K562 (cell line): ENCODE measurements at regions not wholly inside any gene's neighbourhood (a gene's known extent, or its start where the extent isn't known, plus 50 kb on each side); places are given as distances from the start of the nearest gene placed in this dataset.

Experiments
- ATAC-seq: fragments of 200-7000 bp; cut with Tn5 transposase; 3 replicates; pipeline ENCODE4 v1.9.1; 2020; ENCODE audit warnings: moderate library complexity
- BruUV-seq: library from RNA; stranded (reverse); fragments of 400-500 nt; replicated peaks from 2 replicates; lab custom pipeline; 2021; lab: Mats Ljungman, UMichigan
- CTCF ChIA-PET: fragments of 300-600 bp; formaldehyde crosslinking; extraction: SDS; loops from one replicate; lab custom pipeline; 2021; ENCODE audit warnings: low intra/inter-chr PET ratio; lab: Yijun Ruan, JAX
- POLR2A ChIA-PET: fragments of 300-600, 350-650 bp; sonication (Branson Sonifier 250); formaldehyde crosslinking; extraction: SDS; loops from one replicate; lab custom pipeline; 2021; ENCODE audit warnings: antibody characterized with exemption, inconsistent platforms; lab: Yijun Ruan, JAX
- DNase-seq, 4 experiments: peaks; one replicate each; pipeline versions ENCODE4 v3.0.0 to v3.0.0-alpha.2; 2011 to 2018; ENCODE audit warnings: low spot score in 3 of 4, mixed read lengths in 3 of 4; ENCODE audit errors: extremely low read depth in 1 of 4
- FAIRE-seq: peaks from 2 replicates; lab custom pipeline; 2011; peaks lifted over from hg19 to GRCh38; lab: Jason Lieb, UNC
- H2AFZ ChIP-seq: 2 replicates; pipeline ENCODE4 v1.6.0; 2011; ENCODE audit warnings: low read depth, low read length, control low read depth, inconsistent platforms
- H3K27ac ChIP-seq: fragments of 200-600 bp; 3 replicates; pipeline ENCODE4 v1.8.0; 2011; ENCODE audit warnings: low read depth, mild to moderate bottlenecking, control low read depth, inconsistent platforms, low read length, moderate library complexity, mixed read lengths; ENCODE audit errors: extremely low read depth
- H3K27me3 ChIP-seq, 2 experiments: fragments of 300-600 bp in 1 of 2; 2 replicates in 1 of 2; 3 replicates in 1 of 2; pipeline versions ENCODE4 v1.6.0 to v1.8.0; 2011; ENCODE audit warnings: inconsistent platforms in 2 of 2, low read length in 2 of 2, mild to moderate bottlenecking in 1 of 2, mixed read lengths in 1 of 2, moderate library complexity in 1 of 2; ENCODE audit not compliant: control insufficient read depth in 2 of 2, insufficient read depth in 2 of 2
- H3K36me3 ChIP-seq: fragments of 300-600 bp; 3 replicates; pipeline ENCODE4 v1.8.0; 2011; ENCODE audit warnings: mild to moderate bottlenecking, low read length, inconsistent platforms; ENCODE audit not compliant: control insufficient read depth, insufficient read depth
- H3K4me1 ChIP-seq, 2 experiments: fragments of 200-600 bp in 1 of 2; replicated peaks in 1 of 2; 2 replicates in 1 of 2; 3 replicates in 1 of 2; pipeline versions ENCODE4 v1.5.1 to v1.8.0; 2011; ENCODE audit warnings: inconsistent platforms in 2 of 2, low read length in 2 of 2, mild to moderate bottlenecking in 1 of 2, mixed read lengths in 1 of 2, moderate library complexity in 1 of 2; ENCODE audit not compliant: control insufficient read depth in 2 of 2, insufficient read depth in 2 of 2
- H3K4me2 ChIP-seq: 2 replicates; pipeline ENCODE4 v1.6.1; 2011; ENCODE audit warnings: low read length, control low read depth, inconsistent platforms, mixed read lengths; ENCODE audit not compliant: insufficient read depth
- H3K4me3 ChIP-seq: fragments of 200-600 bp; sonication (generic), shearing (Covaris generic); 2 replicates; pipeline ENCODE4 v1.5.1; 2016; ENCODE audit warnings: control low read depth, inconsistent platforms
- H3K79me2 ChIP-seq: fragments of 200-600 bp; 3 replicates; pipeline ENCODE4 v1.8.0; 2011; ENCODE audit warnings: low read length, inconsistent platforms; ENCODE audit not compliant: control insufficient read depth, insufficient read depth
- H3K9ac ChIP-seq, 2 experiments: 2 replicates each; pipeline versions ENCODE4 v1.6.0 to v1.6.1; 2011; ENCODE audit warnings: low read depth in 2 of 2, low read length in 2 of 2, control low read depth in 1 of 2, inconsistent platforms in 1 of 2, mild to moderate bottlenecking in 1 of 2, mixed read lengths in 1 of 2; ENCODE audit not compliant: insufficient read depth in 1 of 2
- H3K9me1 ChIP-seq: one replicate; pipeline ENCODE4 v1.6.0; 2011; ENCODE audit warnings: inconsistent platforms, mild to moderate bottlenecking, low read length, moderate library complexity; ENCODE audit not compliant: control insufficient read depth, insufficient read depth
- H3K9me3 ChIP-seq: replicated peaks from 2 replicates; pipeline ENCODE4 v1.5.1; 2011; ENCODE audit warnings: low read depth, low read length, inconsistent platforms; ENCODE audit not compliant: control insufficient read depth, insufficient read depth
- H4K20me1 ChIP-seq: replicated peaks from 2 replicates; pipeline ENCODE4 v1.6.1; 2011; ENCODE audit warnings: low read length, inconsistent platforms, mixed read lengths; ENCODE audit not compliant: control insufficient read depth, insufficient read depth
- BMI1 ChIP-seq: fragments of 150-350 bp; IDR thresholded peaks from 2 replicates; pipeline ENCODE4 v1.6.1; 2014; ENCODE audit warnings: low read length
- MIER1 ChIP-seq: fragments of 450-650 bp; IDR thresholded peaks from 2 replicates; pipeline ENCODE4 v1.6.1; 2016; ENCODE audit warnings: antibody characterized with exemption, mild to moderate bottlenecking, low read depth
- OTX1 ChIP-seq: fragments of 450-650 bp; formaldehyde crosslinking; IDR thresholded peaks from 2 replicates; pipeline ENCODE4 v1.4.0; 2022; ENCODE audit warnings: mild to moderate bottlenecking
- PCBP2 ChIP-seq: fragments of 200-400 bp; formaldehyde crosslinking; IDR thresholded peaks from 2 replicates; pipeline ENCODE4 v1.6.1; 2018; ENCODE audit warnings: low read length, low read depth, mild to moderate bottlenecking, moderate library complexity; ENCODE audit not compliant: poor library complexity, severe bottlenecking
- PURB ChIP-seq: sonication (generic); formaldehyde crosslinking; IDR thresholded peaks from 2 replicates; pipeline ENCODE4 v1.9.0; 2021; ENCODE audit warnings: low read depth, mild to moderate bottlenecking, missing genetic modification reagents
- SMARCA5 ChIP-seq: fragments of 450-650 bp; IDR thresholded peaks from 2 replicates; pipeline ENCODE4 v1.6.1; 2016
- SRSF7 ChIP-seq: fragments of 200-400 bp; formaldehyde crosslinking; optimal IDR thresholded peaks from 2 replicates; pipeline ENCODE3; 2017; ENCODE audit warnings: mild to moderate bottlenecking, low read depth, low read length
- TRIM24 ChIP-seq, 2 experiments: fragments of 450-650 bp; IDR thresholded peaks; 2 replicates each; pipeline ENCODE4 v1.6.1; 2016
- XRCC5 ChIP-seq: fragments of 200-400 bp; formaldehyde crosslinking; IDR thresholded peaks from 2 replicates; pipeline ENCODE4 v1.6.1; 2017; ENCODE audit warnings: low read depth, mild to moderate bottlenecking, low read length
- ZNF311 ChIP-seq: fragments of 250-450 bp; sonication (Bioruptor Pico); IDR thresholded peaks from 2 replicates; pipeline ENCODE4 v1.4.0; 2020; ENCODE audit warnings: mild to moderate bottlenecking, moderate library complexity
- ZNF431 ChIP-seq: sonication (generic); formaldehyde crosslinking; IDR thresholded peaks from 2 replicates; pipeline ENCODE4 v1.8.0; 2022; ENCODE audit warnings: mild to moderate bottlenecking, missing genetic modification reagents
- ZNF668 ChIP-seq: fragments of 250-450 bp; sonication (Bioruptor Pico); IDR thresholded peaks from 2 replicates; pipeline ENCODE4 v1.8.0; 2022; ENCODE audit warnings: mild to moderate bottlenecking, inconsistent platforms
- ZNF75A ChIP-seq: fragments of 450-650 bp; formaldehyde crosslinking; IDR thresholded peaks from 2 replicates; pipeline ENCODE4 v1.4.0; 2020; ENCODE audit warnings: mild to moderate bottlenecking
- WGBS: fragments of 100-300 bp; shearing (Covaris generic); methylation state at CpG from one replicate; pipeline ENCODE4 v1.1.6; 2016; ENCODE audit warnings: low coverage, mixed read lengths; ENCODE audit not compliant: insufficient coverage; ENCODE audit errors: missing lambda C conversion rate; 5-methylcytosine and 5-hydroxymethylcytosine counted together
- in situ Hi-C: fragments of 300-500 bp; cut with MboI; formaldehyde crosslinking; loops from 4 replicates; pipeline ENCODE4 v1.15.0; 2018; ENCODE audit warnings: inconsistent platforms, mixed read lengths
- intact Hi-C: fragments of 100-400 bp; cut with micrococcal nuclease; formaldehyde crosslinking; loops from 2 replicates; pipeline ENCODE4 v1.14.2; 2022
- TF ChIP-seq, protein P1 (sequence below): sonication (generic); formaldehyde crosslinking; IDR thresholded peaks from 2 replicates; pipeline ENCODE4 v1.9.0; 2022; ENCODE audit warnings: mild to moderate bottlenecking, missing genetic modification reagents
- TF ChIP-seq, protein P2 (sequence below): fragments of 250-450 bp; sonication (Bioruptor Pico); IDR thresholded peaks from 2 replicates; pipeline ENCODE4 v1.6.1; 2021; ENCODE audit warnings: mild to moderate bottlenecking
- TF ChIP-seq, protein P3 (sequence below): sonication (generic); formaldehyde crosslinking; IDR thresholded peaks from 2 replicates; pipeline ENCODE4 v1.8.0; 2022; ENCODE audit warnings: mild to moderate bottlenecking, missing genetic modification reagents
- TF ChIP-seq, protein P4 (sequence below): fragments of 450-650 bp; formaldehyde crosslinking; IDR thresholded peaks from 2 replicates; pipeline ENCODE4 v1.4.0; 2022; ENCODE audit warnings: mild to moderate bottlenecking, moderate library complexity
- TF ChIP-seq, protein P5 (sequence below): fragments of 250-450 bp; sonication (Bioruptor Pico); IDR thresholded peaks from 2 replicates; pipeline ENCODE4 v1.5.1; 2021; ENCODE audit warnings: mild to moderate bottlenecking

DNA sequence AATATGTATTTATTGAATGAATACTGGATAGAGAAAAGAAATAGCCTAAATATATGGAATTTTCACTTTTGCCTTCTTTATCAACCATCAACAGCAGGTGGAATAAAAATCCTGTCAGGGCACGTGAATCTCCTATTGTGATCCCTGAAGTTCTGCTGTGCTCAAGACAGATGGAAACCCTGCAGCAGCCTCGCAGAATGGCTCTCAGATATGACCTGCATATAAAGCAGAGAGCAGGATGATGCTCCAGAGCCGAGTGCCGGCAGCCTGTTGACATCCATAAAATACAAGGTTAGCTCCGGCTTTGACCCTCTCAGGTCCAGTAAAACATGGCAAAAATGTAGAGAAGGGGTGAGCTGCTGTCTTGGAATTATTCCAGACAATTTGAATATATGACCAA, 659.3 kb downstream of the DIAPH3 start:
- ATAC-seq, result no peak
- ChIA-PET CTCF (no interaction called here), POLR2A (no interaction called here)
- Histone ChIP-seq H3K9me1 (no peaks in the 10 kb centered on the region), H3K79me2 (no peaks in the 10 kb centered on the region), H3K9ac (no peak overlapping the region), H3K36me3 (no peaks in the 10 kb centered on the region), H3K27ac (no peak overlapping the region), H3K4me2 (no peak overlapping the region), H3K27me3 (no peaks in the 10 kb centered on the region; a peak in 2 of 5 replicates), H3K9me3 (no peaks in the 10 kb centered on the region), H3K4me1 (no peaks in the 10 kb centered on the region), H4K20me1 (no peaks in the 10 kb centered on the region), H2AFZ (no peak overlapping the region), H3K4me3 (no peak overlapping the region)
- BruUV-seq, result no TSS peak
- intact Hi-C loops (no loop called here), in situ Hi-C loops (no loop called here)
- no peak for DNase-seq
- FAIRE-seq, result no peak
- WGBS, result 0% methylated on average over 5 of the region's 5 CpGs
- TF ChIP-seq TRIM24 (IDR thresholded peaks at IDR 0.05) (no peak), ZNF431 (CRISPR knock-in tag) (no peak), PCBP2 (no peak), OTX1 (CRISPR knock-in tag) (no peak), SMARCA5 (no peak), ZNF75A (CRISPR knock-in tag) (no peak), BMI1 (no peak), XRCC5 (no peak), MIER1 (no peak), ZNF668 (CRISPR knock-in tag) (no peak), ZNF311 (CRISPR knock-in tag) (no peak), PURB (no peak), SRSF7 (no peak)
- TF ChIP-seq, protein P1, sequence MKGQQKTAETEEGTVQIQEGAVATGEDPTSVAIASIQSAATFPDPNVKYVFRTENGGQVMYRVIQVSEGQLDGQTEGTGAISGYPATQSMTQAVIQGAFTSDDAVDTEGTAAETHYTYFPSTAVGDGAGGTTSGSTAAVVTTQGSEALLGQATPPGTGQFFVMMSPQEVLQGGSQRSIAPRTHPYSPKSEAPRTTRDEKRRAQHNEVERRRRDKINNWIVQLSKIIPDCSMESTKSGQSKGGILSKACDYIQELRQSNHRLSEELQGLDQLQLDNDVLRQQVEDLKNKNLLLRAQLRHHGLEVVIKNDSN (CRISPR knock-in tag), result no peak
- TF ChIP-seq, protein P2, sequence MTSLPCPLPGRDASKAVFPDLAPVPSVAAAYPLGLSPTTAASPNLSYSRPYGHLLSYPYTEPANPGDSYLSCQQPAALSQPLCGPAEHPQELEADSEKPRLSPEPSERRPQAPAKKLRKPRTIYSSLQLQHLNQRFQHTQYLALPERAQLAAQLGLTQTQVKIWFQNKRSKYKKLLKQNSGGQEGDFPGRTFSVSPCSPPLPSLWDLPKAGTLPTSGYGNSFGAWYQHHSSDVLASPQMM (CRISPR knock-in tag), result no peak
- TF ChIP-seq, protein P3, sequence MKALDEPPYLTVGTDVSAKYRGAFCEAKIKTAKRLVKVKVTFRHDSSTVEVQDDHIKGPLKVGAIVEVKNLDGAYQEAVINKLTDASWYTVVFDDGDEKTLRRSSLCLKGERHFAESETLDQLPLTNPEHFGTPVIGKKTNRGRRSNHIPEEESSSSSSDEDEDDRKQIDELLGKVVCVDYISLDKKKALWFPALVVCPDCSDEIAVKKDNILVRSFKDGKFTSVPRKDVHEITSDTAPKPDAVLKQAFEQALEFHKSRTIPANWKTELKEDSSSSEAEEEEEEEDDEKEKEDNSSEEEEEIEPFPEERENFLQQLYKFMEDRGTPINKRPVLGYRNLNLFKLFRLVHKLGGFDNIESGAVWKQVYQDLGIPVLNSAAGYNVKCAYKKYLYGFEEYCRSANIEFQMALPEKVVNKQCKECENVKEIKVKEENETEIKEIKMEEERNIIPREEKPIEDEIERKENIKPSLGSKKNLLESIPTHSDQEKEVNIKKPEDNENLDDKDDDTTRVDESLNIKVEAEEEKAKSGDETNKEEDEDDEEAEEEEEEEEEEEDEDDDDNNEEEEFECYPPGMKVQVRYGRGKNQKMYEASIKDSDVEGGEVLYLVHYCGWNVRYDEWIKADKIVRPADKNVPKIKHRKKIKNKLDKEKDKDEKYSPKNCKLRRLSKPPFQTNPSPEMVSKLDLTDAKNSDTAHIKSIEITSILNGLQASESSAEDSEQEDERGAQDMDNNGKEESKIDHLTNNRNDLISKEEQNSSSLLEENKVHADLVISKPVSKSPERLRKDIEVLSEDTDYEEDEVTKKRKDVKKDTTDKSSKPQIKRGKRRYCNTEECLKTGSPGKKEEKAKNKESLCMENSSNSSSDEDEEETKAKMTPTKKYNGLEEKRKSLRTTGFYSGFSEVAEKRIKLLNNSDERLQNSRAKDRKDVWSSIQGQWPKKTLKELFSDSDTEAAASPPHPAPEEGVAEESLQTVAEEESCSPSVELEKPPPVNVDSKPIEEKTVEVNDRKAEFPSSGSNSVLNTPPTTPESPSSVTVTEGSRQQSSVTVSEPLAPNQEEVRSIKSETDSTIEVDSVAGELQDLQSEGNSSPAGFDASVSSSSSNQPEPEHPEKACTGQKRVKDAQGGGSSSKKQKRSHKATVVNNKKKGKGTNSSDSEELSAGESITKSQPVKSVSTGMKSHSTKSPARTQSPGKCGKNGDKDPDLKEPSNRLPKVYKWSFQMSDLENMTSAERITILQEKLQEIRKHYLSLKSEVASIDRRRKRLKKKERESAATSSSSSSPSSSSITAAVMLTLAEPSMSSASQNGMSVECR, result no peak
- TF ChIP-seq, protein P4, sequence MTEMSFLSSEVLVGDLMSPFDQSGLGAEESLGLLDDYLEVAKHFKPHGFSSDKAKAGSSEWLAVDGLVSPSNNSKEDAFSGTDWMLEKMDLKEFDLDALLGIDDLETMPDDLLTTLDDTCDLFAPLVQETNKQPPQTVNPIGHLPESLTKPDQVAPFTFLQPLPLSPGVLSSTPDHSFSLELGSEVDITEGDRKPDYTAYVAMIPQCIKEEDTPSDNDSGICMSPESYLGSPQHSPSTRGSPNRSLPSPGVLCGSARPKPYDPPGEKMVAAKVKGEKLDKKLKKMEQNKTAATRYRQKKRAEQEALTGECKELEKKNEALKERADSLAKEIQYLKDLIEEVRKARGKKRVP (CRISPR knock-in tag), result no peak
- TF ChIP-seq, protein P5, sequence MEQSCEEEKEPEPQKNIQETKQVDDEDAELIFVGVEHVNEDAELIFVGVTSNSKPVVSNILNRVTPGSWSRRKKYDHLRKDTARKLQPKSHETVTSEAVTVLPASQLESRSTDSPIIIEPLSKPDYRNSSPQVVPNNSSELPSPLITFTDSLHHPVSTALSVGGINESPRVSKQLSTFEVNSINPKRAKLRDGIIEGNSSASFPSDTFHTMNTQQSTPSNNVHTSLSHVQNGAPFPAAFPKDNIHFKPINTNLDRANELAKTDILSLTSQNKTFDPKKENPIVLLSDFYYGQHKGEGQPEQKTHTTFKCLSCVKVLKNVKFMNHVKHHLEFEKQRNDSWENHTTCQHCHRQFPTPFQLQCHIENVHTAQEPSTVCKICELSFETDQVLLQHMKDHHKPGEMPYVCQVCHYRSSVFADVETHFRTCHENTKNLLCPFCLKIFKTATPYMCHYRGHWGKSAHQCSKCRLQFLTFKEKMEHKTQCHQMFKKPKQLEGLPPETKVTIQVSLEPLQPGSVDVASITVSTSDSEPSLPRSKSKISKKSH (CRISPR knock-in tag), result no peak
